C4-2B (cell line): ENCODE measurements at regions not wholly inside any gene's neighbourhood (a gene's known extent, or its start where the extent isn't known, plus 50 kb on each side); places are given as distances from the start of the nearest gene placed in this dataset.
"Not testable (repeated sequence)": the region's sequence is repeated elsewhere in the genome, so short reads cannot be mapped to it uniquely, and the experiment has no call there.

Source experiments
- CTCF ChIP-seq: fragments of 450-650 bp; conservative IDR thresholded peaks from 2 replicates; pipeline ENCODE4 v1.5.1; 2017; ENCODE audit warnings: mild to moderate bottlenecking
- ZFX ChIP-seq: fragments of 450-650 bp; IDR thresholded peaks from 2 replicates; pipeline ENCODE4 v1.6.1; 2017

- TF ChIP-seq CTCF, ZFX: not testable (repeated sequence)
Measured at GRCh38 chr2:90253306-90253705, 1561.8 kb downstream of the RPIA start.
